HUDEP-2 (cell line): ENCODE measurements at regions not wholly inside any gene's neighbourhood (a gene's known extent, or its start where the extent isn't known, plus 50 kb on each side); places are given as distances from the start of the nearest gene placed in this dataset.

ENCODE experiments used
- DNase-seq, 76 experiments: peaks; one replicate each; lab custom pipeline; 2025; ENCODE audit not compliant: unreplicated experiment in 76 of 76; lab: John Stamatoyannopoulos, UW

DNA sequence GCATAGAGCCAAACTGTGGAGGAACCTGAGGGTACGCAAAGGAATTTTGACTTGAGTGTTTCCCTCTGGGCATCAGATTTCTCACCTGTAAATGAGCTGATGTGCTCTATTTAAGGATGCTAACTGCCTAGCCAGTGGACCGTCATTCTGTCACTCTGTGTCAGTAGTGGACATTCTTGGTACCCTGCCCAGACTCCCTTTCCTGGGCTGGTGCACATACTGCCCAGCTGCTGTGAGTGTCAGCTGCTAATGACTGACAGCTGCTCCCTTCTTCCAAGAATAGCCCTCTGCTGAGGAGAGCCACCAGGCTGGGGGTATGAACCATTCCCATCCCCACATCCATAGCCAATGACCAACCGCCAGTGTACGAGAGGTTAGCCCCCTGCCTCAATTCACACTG, 193.1 kb upstream of the DAB1 start:
- no peak for DNase-seq

DNA sequence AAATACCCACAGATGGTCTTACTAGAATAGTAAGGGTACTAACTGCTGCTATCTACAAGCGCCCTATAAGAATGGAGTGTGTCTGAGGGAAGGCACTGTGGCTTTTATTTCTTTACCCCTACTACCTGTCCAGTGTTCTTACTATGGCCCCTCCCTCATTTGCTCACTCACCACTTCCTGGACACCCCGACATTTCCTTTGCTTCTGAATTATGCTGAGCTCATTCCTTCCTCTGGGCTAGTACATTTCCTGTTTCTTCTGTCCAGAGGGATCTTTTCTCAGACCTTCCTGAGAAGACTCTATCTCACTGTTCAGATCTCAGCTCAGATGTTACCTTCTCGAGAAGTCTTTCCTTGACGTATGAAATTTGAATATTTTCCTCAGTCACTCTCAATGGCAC, 192.1 kb upstream of the DAB1 start:
- no peak for DNase-seq

DNA sequence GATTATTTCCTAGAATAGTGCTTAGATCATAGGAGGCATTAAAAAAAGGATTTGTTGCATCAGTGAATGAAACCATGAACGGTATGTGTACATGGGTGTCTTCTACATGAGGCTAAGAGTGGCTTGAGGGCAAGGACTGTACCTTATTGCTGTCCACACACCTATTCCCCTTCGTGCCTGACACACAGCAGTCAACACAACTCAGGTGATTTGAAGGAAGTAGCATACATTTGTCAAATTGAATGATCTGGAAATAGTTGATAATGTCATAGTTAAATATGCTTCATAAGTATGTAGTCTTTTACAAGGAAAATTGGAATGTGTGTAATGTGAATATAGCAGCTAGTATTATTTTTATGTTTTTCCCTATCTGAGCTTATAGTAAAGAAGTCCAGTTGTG, 189.0 kb upstream of the DAB1 start:
- no peak for DNase-seq

DNA sequence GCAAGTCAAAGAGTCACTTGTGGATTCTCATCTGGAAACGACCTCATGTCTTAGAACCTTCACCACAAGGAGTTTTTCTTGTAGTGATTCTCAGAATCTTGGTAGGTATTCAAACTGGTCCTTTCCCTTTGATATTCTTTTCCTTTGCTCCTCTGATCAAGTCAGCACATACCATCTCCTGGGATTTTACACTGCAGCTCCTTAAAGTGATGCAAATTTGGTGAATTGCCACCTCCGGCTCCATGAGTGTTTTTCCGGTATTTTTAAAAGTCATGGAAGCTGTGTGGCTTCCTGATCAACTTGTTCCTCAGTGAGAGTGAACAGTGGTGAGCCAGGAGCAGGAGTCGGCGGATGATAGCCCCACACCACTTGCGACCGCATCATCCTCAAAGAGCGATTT, 182.1 kb upstream of the DAB1 start:
- DNase-seq: no peak

DNA sequence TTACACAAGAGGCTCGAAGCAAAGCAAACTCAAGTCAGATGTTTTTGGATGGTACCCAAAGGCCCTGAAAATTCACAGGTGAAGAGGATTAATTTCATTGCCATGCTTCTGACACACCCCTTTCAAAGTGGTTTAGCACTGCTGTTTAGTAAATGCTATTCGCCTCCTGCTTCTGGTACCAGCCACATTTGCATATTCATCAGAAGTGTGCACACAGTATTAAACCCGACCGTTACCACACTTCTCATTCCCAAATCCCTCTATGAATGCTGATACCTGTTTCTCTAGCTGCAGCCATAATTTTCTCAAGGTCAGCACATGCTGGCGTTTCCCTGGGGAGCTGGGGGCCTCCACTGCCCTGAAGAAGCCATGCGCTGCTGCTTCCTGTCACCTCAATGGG, 179.8 kb upstream of the DAB1 start:
- DNase-seq: no peak

DNA sequence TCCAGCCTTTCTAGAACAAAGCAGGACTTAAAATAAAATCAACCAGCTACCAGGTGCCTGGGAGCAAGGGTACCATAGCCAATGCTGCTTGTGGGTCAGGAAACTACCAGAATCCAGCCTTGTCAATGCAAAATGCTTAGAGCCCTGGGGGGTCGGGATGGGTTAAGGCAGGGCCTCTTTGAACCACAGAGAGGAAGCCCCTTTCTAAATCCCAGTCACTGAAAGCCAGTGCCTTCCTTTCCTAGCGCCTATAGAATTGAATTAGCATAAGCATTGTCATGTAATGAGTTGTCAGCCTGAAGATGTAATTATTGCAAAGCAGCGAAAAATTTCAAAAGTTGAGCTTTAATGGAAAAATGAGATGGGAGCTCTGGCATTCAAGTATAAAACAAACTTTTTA, 176.6 kb upstream of the DAB1 start:
- DNase-seq: no peak

DNA sequence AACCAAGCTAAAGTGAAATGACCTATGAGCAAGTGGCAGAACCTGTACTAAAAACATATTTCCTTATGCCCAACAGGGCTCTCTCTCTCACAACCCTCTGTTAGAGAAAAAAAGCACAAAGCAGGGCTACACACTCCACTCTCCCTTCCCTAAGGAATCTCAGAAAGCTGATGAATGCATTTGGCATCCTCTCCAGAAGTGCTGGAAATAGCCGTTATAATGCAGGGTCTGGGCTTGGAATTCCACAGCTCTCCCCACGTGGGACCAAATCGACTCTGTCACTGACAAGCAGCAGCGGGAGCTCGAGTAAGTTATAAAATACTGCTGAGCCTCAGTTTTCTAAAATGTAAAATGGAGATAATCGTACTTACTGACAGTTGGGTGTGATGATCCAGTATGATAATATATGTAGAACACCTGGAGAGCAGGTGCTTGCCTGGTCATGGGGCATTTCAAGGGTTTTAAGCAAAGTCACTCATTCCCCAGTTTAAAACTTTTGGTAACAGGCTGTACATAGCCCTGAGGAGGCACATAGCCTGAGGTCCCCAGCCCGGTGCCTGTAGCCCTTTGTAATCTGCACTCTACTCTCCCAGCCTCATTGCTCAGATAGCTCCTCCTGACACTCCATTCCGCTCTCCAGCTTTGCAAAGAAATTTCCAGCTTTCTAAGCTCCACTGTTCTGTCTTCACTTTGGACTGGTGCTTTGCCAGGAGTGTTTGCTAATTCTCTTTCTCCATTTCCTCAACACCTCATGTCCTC, 175.6 kb upstream of the DAB1 start:
- DNase-seq: no peak

DNA sequence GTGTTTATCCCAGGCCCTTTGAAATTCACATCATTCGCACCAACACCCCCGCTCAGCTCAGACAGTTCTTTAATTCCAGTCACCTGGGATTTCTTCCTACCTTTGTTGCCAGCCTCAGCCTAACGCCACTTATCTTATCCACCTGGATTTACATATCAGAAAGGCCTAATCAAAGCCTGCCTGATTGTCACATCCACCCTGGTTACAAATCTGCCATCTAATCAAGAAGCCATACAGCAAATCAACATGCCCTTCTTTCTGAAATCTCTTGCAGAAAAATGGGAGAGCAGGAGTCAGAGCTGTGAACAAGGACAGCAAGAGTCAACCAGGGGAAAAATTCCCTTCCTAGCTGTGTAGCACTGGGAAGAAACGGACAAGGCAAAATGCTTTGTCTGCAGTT, 173.2 kb upstream of the DAB1 start:
- DNase-seq: no peak

DNA sequence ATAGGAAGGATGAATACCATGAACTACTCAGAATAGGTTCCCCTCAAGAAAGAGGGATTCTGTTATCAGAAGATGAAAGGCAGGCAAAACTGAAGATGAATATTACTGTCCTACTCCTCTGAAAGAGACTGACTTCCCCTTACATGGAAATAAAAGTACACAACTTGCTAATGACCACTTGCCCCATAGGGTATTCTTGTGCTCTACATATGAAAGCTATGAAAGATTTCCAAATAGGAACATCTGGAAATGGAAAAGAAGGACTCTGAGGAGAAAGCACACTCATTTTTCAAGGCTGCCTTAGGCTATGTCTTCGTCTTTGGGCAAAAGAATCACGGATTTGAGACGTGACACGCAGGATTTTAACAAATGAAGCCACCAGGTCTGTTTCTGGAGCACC, 170.1 kb upstream of the DAB1 start:
- DNase-seq: no peak

DNA sequence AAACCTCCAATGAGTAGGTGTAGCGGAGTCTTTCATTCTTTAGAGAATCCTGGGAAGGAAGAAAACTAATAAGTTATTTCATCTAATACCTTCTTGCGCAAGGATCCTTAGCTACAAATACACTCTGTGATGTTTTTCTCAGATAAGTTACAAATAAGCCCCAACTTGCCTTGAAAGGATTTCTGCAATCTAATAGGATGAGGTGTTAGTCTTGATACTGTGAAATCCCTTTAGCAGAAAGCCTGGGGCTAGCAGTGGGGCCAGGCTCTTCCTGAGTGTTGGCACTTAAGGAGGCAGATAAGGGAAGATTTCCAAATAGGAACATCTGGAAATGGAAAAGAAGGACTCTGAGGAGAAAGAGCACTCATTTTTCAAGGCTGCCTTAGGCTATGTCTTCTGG, 168.0 kb upstream of the DAB1 start:
- DNase-seq: no peak

DNA sequence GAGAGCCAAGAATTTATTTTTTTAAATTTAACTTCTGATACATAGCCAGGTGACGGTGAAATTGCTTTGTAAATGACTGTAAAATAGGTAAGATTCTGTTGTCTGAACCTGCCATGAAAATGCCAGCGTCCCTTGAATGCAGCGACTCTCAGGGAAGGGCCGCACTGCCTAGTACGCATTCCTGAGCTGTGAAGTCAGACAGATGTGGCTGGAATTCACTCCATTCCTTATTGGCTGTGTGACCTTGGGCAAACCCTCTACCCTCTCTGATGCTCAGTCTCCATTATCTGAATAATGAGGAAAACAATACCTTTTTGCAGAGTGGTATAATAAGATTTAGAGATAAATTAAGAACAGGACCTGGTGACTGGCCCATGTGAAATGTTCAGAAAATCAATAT, 167.1 kb upstream of the DAB1 start:
- no peak for DNase-seq

DNA sequence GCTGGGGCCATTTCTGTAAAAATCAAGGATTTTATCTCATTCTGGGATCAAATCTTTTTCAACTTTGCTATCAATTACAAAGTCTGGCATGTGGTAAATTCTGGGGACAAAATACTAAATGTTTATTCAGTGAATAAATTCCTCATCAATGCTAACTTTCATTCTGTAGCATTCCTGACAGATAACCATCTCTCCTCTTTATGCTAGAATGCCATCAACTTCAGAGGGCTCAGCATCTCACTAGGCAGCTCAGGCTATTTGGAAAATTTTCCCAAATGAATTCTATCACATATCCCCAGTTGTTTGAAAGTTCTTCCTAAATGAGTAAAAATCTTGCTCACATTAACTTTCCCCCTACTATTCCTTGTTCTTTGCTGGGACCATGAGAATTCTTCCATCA, 163.0 kb upstream of the DAB1 start:
- DNase-seq: no peak

DNA sequence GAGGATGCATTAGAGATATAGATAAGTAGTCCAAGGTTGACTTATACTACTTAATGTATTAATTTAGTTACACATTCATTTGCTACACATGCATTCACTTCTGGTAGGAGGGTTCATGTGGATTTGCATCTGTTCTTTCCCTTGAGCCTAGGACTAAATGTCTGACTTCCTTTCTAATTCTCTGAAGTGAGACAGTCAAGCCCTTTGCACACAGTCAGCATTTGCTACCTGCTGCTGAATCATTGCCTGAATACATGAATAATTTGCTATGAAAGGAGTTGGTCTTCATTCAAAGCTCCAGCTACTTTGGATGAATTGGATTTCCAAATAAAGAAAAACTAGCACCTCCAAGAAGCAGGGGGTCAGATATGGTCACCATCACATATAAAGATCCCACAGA, 154.8 kb upstream of the DAB1 start:
- no peak for DNase-seq

DNA sequence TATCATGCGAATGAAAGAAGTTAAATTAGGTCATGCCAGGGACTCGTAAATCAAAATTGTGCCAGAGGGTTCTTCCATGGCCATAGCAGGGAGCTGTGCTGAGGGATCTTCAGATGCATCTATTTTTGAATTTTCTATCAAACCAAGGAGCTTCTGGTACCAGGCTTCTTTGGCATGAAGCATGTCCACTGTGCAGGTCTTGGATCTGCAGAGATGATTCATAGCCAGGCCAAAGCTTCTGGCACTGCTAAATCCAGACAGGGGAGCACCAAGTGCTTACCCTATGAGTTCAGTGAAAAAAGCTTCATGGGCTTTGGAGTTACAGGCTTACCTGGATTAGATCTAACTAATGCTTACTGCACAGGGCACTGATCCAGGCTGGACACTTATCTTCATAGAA, 154.2 kb upstream of the DAB1 start:
- DNase-seq: no peak

DNA sequence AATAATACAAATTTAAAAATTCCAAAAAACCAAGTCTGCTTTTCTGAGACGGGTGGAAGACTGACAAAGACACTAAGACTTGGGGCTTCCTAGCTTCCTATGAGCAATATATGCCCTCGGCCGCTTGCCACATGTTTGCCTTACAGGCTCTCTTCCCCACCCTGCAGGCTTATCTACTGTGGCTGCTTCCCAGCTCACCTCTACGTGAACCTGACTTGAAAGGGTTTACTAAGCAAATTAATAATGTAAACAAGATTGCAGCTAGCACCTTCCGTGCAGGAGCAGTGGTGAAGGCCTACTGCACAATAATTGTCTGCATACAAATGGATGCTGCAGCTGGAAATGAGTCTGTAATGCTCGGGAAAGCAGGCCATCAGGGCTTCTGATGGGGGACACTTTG, 152.9 kb upstream of the DAB1 start:
- no peak for DNase-seq

DNA sequence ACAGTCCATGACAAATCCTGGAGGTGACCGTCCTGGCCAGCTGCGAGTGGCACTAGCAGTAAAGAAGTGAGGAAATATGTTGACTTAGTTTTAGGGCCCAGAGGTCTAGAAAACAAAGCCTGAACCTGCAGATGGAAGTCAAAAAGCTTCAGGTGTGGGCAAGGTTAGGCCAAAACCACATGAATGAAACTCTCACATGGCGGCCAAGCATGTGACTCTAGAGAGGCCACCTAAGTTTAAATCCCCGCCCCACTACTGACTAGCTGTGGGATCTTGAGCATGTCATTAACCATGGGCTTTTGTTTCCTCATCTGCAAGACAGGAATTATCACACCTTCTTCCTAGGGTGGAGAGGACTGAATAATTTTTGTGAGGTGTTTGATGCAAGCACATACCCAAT, 148.2 kb upstream of the DAB1 start:
- DNase-seq: no peak

DNA sequence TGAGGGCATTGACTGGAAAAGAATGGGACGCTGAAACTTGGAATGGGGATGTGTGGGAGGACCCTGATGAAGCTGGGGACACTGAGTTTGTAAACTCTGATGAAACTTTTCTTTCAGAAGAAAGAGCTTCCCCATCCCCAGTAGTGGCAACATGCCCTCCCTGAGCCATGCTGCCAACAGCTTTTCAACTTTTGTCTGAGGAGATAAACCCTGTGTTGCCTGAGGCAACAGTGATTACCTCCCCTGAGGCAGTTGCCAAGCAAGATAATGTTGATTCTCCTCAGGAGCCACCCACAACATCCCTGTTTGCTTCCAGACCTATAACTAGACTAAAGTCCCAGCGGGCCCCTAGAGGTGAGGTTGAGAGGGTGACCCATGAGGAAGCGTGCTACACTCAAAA, 134.2 kb upstream of the DAB1 start:
- peak in 7 of 76 experiments; percentile 1 to 17 (median 5) for DNase-seq

DNA sequence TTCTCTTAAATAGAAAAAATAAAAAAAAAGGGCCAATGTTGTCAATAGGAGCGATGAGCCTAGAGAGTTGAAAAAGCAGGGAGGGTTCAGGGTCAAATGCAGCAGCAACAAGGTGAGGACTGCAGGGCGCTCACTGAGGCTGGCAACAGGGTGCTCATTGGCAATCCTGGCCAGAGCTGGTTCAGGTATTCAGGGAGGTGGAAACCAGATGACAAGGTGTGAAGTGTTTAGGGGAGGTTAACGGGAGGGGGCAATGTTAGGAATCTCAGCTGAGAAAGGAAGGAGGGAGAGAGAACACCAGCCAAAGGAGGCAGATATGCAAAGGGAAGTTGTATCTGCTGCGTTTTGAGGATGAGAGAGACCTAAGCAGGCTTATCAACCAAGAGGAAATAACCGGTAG, 129.8 kb upstream of the DAB1 start:
- no peak for DNase-seq

DNA sequence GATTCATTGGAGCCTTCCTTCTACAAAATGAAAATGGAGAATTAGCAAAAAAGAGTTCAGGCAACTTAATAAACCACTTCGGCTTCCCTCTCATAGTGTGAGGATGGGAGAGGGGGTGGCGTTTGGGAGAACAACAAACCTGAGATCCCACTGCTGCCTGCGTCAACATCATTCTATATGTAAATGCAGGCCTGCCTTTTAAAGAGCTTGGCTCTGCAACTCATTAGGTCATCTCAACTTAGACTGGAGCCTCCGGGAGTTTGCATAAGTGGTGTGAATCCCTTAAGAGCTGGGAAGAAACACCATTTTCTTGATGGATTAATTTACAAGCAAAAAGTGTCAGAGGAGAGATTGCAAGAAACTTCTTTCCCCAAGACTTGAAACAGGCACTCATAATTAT, 127.6 kb upstream of the DAB1 start:
- DNase-seq: no peak

DNA sequence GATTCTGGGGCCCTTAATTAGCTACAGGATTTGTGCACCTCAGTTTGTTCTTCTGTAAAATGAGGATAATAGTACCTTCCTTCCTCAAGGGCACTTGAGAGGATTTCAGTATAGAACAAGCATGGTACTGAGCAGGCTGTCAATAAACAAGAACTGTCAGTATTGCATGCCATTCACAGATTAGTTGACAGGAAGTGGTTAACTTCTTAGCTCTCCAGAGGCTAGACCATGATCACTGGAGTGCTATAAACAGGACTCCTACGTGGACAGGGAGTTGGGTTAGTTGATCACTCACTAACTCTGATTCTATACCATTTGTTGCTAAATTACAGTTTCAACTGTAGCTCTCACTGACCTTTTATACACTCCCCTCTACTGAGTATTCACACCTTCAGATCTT, 126.2 kb upstream of the DAB1 start:
- DNase-seq: no peak

DNA sequence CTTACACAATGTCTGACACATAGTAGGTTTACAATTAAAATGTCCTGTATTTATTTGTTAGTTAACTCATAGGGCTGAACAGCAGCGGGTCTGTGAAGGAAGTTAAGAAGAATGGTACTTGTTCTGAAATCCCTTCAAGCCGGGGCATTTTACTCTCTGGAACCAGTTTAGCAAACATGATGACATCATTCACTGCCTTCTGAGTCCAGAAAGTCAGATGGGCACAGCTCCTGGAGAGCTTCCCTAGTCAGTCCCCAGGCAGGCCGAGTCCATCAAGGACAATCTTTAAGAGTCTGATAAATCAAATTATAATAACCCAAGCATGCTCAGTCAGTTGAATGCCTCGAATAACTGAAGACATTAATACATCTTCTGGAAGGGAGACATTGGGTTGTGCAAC, 125.4 kb upstream of the DAB1 start:
- DNase-seq: no peak

DNA sequence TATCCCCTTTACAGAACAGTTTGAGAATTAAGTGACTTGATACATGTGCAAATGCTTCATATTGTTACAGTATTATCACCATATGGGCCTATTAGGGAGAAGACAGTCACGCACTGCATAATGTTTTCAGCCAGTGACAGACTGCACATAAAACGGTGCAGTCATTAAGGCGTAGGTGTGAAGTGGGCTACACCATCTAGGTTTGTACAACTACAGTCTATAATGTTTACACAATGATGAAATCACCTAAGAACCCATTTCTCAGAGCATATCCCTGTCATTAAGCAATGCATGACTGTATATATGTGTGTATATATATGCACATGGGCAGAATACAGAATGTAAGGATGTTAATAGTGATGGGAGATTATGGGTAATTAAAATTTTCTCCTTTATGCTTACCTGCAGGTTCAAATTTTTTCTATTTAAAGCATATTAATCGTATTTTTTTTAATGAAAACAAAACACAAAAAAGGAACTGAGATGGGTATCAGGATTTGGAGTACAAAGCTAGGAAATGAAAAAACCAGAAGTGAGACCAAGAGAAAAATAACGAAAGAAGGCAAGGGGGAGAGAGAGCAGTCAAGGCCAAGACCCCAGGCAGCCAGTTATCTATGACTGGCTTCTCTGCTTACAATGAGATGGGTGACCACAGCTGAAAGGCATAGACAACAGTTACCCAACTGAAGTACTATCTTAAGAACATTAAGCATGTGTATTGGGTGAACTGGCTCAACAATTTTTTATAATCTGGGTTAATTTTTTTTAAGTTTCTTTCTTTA, 122.9 kb upstream of the DAB1 start:
- no peak for DNase-seq

DNA sequence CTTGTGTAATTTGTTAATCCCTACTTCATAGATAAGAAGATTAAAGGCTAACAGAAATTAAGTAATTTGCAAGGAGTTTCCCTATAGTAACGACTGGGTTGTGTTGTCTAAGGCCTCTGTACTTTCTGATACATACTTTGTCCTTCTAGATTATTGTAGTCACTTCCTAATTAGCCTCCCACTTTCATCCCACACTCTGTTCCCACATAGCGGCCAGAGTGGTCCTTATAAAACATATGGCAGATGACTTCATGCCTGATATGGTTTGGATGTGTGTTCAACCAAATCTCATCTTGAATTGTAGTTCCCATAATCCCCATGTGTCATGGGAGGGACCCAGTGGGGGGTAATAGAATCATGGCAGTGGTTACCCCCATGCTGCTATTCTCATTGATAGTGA, 120.5 kb upstream of the DAB1 start:
- DNase-seq: no peak
